GM18499 (cell line): ENCODE measurements at regions not wholly inside any gene's neighbourhood (a gene's known extent, or its start where the extent isn't known, plus 50 kb on each side); places are given as distances from the start of the nearest gene placed in this dataset.

Source experiments
- ATAC-seq: cut with Tn5 transposase; IDR thresholded peaks from one replicate; pipeline ENCODE4 v1.9.1; 2021; ENCODE audit warnings: moderate number of reproducible peaks; ENCODE audit not compliant: insufficient read depth, unreplicated experiment

DNA sequence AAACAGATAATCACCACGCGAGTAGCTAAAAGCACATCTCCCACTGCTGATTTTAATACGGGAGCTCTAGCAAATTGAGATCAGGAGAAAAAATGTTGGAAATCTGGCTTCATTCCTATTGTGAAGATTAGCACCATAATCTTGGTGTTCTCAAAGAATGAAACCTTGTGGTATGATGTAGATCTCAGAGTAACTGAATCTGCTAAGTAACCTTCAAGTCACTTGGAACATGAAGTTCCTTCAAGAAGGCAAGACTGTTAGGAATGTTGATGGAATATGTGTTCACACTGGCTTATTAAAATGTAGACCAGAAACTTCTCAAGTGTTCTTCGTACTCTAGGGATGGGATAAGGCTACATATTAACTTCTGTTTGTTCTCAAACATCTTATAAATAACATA lies 117.4 kb upstream of the CHRM3 start:
- no peak for ATAC-seq

- ATAC-seq: no peak
These were observed 118.4 kb upstream of the CHRM3 start for GRCh38 chr1:239268007-239268406.

- ATAC-seq: no peak
These were observed 122.6 kb upstream of the CHRM3 start for GRCh38 chr1:239263801-239264200.

- no peak for ATAC-seq
These were observed 123.8 kb upstream of the CHRM3 start for GRCh38 chr1:239262538-239262937.

- no peak for ATAC-seq
These were observed 124.8 kb upstream of the CHRM3 start for GRCh38 chr1:239261521-239261920.

- ATAC-seq: no peak
These were observed 125.5 kb upstream of the CHRM3 start for GRCh38 chr1:239260842-239261241.

DNA sequence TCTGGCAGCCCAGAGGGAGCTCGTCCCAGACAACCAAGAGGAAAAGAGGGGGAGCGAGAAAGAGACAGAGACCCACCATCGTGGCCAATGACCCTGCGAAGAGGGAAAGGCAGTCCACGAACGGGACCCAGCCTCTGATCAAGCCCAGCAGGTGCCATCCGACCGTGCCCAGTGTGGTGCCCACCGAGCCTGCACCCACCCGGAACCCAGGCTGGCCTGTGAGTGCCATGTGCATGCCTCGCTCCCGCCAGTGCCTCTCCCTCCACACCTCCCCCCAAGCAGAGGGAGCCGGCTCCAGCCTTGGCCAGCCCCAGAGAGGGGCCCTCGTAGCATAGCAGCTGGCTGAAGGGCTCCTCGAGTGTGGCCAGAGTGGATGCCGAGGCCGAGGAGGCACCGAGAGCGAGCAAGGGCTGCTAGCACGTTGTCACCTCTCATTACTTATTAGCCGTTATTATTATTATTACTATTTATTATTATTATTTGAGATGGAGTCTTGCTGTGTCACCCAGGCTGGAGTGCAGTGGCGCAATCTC lies 130.7 kb upstream of the CHRM3 start:
- no peak for ATAC-seq

DNA sequence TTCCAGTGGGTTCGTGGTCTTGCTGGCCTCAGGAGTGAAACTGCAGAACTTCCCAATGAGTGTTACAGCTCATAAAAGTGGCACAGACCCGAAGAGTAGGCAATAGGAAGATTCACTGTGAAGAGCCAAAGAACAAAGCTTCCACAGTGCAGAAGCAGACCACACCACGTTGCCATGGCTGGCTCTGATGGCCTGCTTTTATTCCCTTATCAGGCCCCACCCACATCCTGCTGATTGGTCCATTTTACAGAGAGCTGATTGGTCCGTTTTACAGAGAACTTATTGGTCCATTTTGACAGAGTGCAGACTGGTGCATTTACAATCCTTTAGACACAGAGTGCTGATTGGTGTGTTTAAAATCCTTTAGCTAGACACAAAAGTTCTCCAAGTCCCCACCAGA lies 131.4 kb upstream of the CHRM3 start:
- ATAC-seq: no peak

GRCh38 chr1:239253032-239253431 lies 133.3 kb upstream of the CHRM3 start:
- ATAC-seq: no peak

- ATAC-seq: no peak
These were observed 135.9 kb upstream of the CHRM3 start for GRCh38 chr1:239250353-239251035.

GRCh38 chr1:239247285-239247684 lies 139.1 kb upstream of the CHRM3 start:
- no peak for ATAC-seq

DNA sequence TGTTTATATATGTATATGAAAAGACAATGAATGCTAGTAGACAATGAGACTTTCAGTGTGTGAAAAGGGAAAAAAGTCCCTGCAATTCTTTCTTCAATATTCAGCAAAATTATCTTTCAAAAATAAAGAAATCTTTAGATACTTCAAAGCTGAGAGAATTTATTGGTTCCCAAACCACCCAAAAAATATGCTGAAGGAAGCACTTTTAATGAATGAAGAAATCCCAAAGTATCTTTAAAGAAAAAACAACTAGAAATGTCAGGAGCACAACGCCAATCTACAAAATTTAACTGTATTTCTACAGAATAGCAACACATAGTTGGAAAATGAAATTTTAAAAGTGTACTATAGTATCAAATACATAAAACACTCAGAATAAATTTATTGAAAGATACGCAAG lies 142.3 kb upstream of the CHRM3 start:
- no peak for ATAC-seq

- no peak for ATAC-seq
These were observed 143.4 kb upstream of the CHRM3 start for GRCh38 chr1:239243006-239243405.

- ATAC-seq: no peak
These were observed 144.0 kb upstream of the CHRM3 start for GRCh38 chr1:239242404-239242803.

DNA sequence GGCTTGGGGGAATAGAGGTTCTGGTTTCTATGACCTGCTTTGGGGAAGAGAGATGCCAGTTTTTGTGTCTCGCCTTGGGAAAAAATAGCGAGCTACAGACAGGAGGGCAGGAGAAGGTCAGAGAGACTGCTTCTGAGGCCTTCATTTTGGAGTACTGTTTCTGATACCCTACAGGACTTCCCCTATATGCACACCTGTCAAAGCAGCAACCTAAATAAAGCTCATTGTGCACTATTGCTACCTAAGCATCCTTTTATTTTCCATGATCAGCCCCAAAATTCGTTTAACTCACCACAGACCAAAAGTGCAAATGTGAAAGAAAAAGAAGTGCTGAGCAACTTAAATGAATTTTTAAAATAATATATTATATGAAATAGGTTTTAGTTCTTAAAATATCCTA lies 145.6 kb upstream of the CHRM3 start:
- no peak for ATAC-seq

DNA sequence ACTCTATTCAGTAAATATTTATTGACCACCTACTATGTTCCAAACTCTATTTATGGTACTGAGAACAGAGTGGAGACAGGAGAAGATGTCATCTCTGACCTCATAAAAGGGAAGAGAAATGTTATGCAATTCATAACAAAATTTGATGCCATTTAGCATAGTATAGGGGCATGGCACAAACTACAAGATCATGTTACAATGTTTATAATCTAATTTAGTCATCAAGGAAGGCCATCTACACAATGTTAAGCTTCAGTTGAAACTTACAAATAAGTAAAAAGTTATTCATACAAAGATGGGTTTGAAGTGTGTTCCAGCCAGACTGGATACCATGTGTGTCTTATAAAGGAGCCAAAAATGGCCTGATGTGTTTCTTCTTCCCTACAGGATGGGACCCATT lies 146.8 kb upstream of the CHRM3 start:
- no peak for ATAC-seq

DNA sequence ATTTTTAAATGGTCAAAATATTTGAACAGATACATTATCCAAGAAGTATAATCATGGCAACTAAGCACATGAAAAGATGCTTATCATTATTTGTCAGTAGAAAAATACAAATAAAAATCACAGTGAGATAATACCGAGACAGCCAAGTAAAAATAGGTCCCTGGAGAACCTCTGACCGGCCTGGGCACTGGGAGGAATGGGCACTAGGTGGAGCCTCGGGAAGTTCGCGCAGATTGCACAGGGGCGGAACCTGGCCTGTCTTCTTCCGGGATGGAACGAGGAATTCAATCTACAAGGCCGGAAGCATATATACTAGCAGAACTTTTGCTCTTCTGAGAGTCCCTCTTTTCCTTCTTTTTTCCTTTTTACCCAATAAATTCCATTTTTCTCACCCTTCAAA lies 148.5 kb upstream of the CHRM3 start:
- no peak for ATAC-seq

GRCh38 chr1:239233626-239234025 lies 152.7 kb upstream of the CHRM3 start:
- ATAC-seq: no peak

DNA sequence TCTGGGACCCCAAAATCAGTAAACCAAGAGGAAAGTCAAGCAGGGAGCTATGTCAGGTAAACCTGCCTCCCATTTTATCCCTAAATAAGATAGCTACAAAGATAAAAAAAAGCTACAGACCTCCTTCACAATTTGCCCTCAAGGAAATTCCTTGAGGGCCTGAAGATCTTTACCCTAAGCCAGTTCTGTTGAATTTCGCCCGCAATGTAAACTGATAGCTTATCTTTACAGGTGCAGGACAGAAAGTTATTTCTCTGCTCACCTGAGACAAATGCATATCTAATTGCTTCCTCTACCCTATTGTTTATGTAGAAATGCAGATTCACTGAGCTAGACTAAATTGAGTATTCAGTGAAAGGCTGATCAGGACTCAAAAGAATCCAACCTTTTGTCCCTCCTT lies 153.4 kb upstream of the CHRM3 start:
- ATAC-seq: no peak

- no peak for ATAC-seq
These were observed 157.9 kb upstream of the CHRM3 start for GRCh38 chr1:239228451-239228850.

GRCh38 chr1:239225396-239225795 lies 161.0 kb upstream of the CHRM3 start:
- ATAC-seq: no peak

DNA sequence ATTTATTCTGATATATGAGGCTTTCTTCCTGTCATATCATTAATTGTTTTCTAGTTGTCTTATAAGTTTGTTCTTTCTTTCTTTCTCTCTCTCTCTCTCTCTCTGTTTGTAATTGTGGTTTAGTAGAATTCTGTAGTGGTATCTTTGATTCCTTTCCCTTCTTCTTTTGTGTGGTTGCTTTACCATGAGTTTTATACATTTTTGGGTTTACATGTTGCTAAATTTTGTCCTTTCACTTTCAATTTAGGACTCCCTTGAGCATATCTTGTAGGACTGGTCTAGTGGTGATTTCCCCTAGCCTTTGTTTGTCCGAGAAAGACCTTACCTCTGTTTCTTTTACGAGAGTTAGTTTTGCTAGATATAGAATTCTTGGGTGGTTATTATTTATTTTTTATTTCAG lies 162.3 kb upstream of the CHRM3 start:
- no peak for ATAC-seq

DNA sequence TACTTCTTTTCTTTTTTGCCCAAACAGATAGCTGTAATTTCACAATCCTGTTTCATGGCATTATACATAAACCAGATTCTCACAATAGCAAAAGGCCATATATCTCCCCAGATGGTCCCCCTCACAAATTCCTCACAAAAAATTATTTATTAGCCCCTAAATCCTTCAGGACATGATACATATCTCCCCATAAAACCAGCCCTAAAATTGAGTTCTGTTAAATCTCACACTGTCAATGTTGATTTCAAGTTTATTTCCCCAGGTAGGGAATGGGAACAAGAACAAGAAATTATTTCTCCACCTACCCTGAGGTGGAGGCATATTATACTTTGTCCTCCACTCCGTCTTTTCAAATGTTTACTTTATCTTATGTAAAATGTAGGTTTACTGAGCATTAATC lies 163.4 kb upstream of the CHRM3 start:
- no peak for ATAC-seq
